MM.1S (cell line): ENCODE measurements at regions not wholly inside any gene's neighbourhood (a gene's known extent, or its start where the extent isn't known, plus 50 kb on each side); places are given as distances from the start of the nearest gene placed in this dataset.

Experiments
- EZH2 ChIP-seq: fragments of 300-600 bp; sonication (generic); optimal IDR thresholded peaks from 2 replicates; pipeline ENCODE3; 2017; ENCODE audit warnings: low read depth, mild to moderate bottlenecking, antibody characterized with exemption, low read length, mixed read lengths
- EZH2phosphoT487 ChIP-seq: fragments of 300-600 bp; sonication (generic); IDR thresholded peaks from 2 replicates; pipeline ENCODE4 v1.6.1; 2018; ENCODE audit warnings: antibody characterized with exemption, low read length

DNA sequence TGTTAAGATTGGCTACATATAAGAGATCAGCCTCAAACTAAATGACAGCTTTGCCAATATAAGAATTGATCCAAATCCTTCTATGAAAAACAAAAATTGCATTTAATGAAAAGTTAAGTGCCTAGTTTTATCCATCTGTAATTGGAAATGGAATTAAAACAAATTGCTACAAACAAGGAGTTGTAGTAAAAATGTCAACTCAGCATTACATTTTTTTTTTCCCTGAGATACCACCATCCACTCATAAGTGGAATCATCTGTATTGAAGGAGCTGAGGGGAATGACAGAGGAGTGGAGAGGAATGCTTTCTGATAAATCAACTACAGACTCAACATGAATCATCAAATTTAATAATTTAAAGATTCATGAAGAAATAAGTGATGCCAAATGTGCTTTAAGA lies 601.8 kb downstream of the TMEM182 start:
- TF ChIP-seq EZH2 = no peak
- no peak for TF ChIP-seq EZH2phosphoT487
